HG03575 (cell line): ENCODE measurements at regions not wholly inside any gene's neighbourhood (a gene's known extent, or its start where the extent isn't known, plus 50 kb on each side); places are given as distances from the start of the nearest gene placed in this dataset.

Source experiments
- ATAC-seq: cut with Tn5 transposase; IDR thresholded peaks from one replicate; pipeline ENCODE4 v1.9.1; 2021; ENCODE audit not compliant: unreplicated experiment, insufficient number of reproducible peaks, low FRiP score; ENCODE audit errors: extremely low read depth

- ATAC-seq, result no peak
These were observed 368.3 kb upstream of the C1orf174 start for GRCh38 chr1:4268262-4268888.

- ATAC-seq, result no peak
These were observed 368.8 kb upstream of the C1orf174 start for GRCh38 chr1:4268889-4269284.

GRCh38 chr1:4269330-4269729 is 369.3 kb upstream of the C1orf174 start:
- no peak for ATAC-seq

DNA sequence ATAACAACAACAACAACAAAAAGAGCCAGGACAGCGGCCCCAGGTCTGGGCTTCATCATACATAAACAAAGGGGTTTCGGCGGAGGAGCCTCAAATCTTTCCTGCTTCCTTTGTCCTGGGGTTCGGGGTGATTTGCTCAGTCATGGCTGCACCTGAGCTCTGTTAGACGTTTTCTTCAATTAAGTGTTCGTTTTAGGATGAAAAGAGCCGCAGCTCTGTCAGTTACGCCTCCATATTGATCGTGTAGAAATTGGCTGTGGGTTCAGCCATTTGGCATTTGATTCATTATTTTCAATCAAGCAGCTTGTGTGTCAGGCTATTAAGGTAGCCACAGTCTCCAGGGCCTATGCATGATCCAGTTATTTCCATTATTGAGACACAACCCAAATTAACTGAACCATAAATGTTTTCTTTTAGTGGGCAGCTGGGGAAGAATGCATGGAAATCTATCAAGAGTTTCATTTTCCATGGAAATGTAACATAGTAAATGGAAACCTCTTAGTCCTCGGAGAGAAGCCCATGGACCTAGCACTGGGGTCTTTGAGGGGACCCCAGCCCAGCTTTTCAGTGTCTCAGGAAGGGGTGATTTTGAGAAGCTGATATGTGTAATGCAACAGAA is 370.0 kb upstream of the C1orf174 start:
- no peak for ATAC-seq

DNA sequence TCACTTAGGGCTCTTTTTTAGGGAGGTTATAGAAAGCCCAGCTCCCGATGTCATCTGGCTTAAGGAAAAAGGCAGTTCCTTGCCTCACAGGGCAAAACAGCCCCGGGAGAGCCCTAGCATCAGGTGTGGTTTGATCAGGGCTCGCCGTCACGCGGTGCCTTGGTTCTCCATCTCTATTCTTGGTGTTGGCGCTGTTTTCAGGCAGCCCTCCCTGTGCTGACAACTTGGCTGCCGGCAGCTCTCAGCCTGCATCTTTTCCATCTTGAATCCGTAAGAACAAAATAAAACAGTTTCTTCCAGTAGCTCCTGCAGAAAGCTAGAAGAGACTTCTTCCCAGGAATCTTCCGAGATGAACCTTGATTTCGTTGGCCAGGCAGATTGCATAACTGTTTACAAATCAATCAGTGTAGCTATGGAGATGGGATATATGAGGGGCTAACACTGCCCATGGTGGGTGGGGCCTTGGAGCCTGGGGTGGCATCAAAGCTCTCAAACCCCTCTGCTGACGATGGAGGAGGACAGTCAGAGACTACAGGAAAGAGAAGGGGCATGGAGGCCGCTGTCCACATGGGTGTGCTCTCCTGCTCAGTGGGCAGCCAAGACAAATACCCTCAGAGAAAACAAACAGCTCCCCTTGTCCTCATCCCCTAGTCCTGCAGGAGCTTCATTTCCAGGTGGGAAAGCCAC is 370.7 kb upstream of the C1orf174 start:
- no peak for ATAC-seq

- ATAC-seq, result no peak
These were observed 371.4 kb upstream of the C1orf174 start for GRCh38 chr1:4271338-4271998.

- no peak for ATAC-seq
These were observed 372.5 kb upstream of the C1orf174 start for GRCh38 chr1:4272568-4272967.

DNA sequence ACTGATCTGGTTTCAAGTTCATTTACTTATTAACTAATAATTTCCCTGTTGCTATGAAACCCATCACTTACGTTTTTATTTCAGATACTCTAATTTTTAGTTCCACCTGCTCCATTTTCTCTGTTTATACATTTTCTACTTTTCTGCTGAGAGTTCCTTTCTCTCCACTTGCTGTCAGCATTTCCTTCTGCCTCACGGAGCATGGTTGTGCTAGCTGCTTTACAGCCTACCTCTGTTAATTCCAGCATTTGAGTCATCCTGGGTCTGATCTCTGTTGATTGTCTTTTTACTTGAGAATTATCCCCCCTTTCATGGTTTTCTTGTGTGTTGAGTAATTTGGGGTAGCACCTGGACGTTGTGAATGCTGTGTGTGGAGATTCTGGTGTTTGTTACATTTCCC is 373.2 kb upstream of the C1orf174 start:
- ATAC-seq, result no peak

GRCh38 chr1:4273747-4274146 is 373.7 kb upstream of the C1orf174 start:
- no peak for ATAC-seq

DNA sequence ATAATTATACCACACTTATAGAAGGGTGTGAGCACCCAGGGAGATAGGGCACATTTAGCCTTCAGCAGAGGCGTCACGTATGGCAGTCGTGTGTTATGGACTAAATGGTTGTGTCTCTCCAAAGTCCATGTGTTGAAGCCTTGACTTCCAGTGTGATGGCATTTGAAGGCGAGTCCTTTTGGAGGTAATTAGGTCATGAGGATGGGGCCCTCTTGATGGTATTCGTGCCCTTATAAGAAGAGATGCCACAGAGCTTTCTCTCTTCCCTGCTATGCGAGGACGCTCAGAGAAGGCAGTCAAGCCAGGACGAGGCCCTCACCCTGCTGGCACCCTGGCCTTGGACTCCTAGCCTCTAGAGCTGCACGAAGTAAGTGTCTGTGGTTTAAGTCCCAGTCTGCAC is 375.0 kb upstream of the C1orf174 start:
- no peak for ATAC-seq

- no peak for ATAC-seq
These were observed 376.2 kb upstream of the C1orf174 start for GRCh38 chr1:4276238-4276637.

GRCh38 chr1:4277598-4277997 is 376.8 kb upstream of the AJAP1 start:
- ATAC-seq, result no peak

DNA sequence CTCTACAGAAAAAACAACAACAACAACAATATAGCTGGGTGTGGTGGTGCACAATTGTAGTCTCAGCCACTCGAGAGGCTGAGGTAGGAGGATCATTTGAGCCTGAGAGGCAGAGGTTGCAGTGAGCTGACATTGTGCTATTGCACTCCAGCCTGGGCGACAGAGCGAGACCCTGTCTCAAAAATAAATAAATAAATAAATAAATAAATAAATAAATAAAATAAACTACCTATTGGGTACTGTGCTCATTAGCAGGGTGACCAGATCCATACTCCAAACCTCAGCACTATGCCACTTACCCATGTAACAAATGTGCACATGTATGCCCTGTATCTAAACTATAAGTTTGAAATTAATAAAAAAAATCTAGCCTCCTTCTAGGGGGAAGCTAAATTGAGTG is 369.4 kb upstream of the AJAP1 start:
- ATAC-seq, result no peak

GRCh38 chr1:4292861-4293260 is 361.5 kb upstream of the AJAP1 start:
- no peak for ATAC-seq

DNA sequence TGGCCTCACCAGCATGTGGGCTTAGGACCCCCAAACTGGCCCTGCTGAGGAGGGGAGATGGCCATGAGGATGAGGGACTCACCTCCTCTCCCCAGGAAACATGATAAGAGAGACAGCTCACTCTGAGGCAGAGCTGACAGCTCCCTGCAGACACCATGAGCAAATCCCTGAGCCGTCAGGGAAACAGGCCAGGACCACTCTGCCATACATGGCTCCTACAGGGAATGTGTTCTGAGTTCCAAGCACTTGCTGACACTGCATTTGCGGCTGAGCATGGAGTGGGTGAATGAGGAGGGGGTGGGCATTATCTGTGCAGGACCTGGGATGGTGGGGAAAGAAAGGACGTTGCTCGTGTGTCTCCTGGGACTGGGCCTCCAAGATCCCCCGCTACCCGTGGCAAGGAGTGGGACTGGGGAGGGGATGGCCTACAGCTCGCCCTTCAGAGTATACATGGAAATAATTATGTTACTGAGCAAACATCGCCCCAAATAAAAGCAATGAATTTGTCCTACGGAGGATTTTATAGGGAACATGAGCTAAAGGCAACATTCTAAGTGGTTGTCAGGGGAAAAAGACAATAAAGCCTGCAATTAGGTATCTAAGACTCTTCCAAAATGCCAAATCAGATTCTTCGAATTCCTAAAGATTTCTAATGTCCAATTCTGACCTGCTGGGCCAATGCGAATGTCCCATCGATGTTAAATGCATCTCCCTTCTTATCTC is 355.9 kb upstream of the AJAP1 start:
- no peak for ATAC-seq

- ATAC-seq, result no peak
These were observed 353.4 kb upstream of the AJAP1 start for GRCh38 chr1:4301007-4301406.

DNA sequence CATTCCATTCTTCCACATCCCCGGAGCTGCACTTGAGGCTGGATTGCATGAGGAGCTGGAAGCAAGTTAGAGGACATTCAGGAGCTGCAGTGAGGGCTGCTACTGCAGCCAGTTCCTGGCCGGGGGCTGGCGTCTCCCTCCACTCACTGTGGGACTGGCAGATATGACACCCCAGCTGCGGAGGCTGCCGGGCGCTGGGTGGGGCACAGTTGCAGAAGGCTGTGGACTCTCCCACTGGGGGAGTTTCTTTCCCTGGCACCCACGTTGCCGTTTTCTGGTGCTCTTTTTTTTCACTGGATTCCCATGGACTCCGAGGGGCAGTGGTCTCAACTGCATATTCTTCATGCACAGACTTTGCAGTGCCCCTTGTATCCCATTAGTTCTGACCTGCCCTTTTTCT is 351.1 kb upstream of the AJAP1 start:
- ATAC-seq, result no peak

- no peak for ATAC-seq
These were observed 348.7 kb upstream of the AJAP1 start for GRCh38 chr1:4305526-4306301.
